Tibial artery (tissue), 4 donors: ENCODE measurements at regions not wholly inside any gene's neighbourhood (a gene's known extent, or its start where the extent isn't known, plus 50 kb on each side); places are given as distances from the start of the nearest gene placed in this dataset.
"Not testable (repeated sequence)": the region's sequence is repeated elsewhere in the genome, so short reads cannot be mapped to it uniquely, and the experiment has no call there.

Experiments
- DNase-seq, 2 donors: peaks; one replicate each; pipeline ENCODE4 v3.0.0-alpha.2; 2019
- H3K27ac ChIP-seq, 2 donors: fragments of 200-600 bp; sonication (generic) in 1 of 2; 1 replicate in 1 of 2; 2 replicates in 1 of 2; pipeline ENCODE4 v1.5.1; 2018 to 2019; ENCODE audit warnings: mild to moderate bottlenecking in 1 of 2
- H3K27me3 ChIP-seq, 2 donors: fragments of 200-600 bp; sonication (generic) in 1 of 2; one replicate each; pipeline versions ENCODE4 v1.5.1 to v1.6.0; 2016 to 2019
- H3K36me3 ChIP-seq, 3 donors: fragments of 200-600 bp; sonication (generic) in 2 of 3; one replicate each; pipeline ENCODE4 v1.5.1; 2016 to 2019; ENCODE audit warnings: mild to moderate bottlenecking in 2 of 3
- H3K4me1 ChIP-seq, 4 donors: fragments of 200-600 bp; sonication (generic) in 2 of 4; 1 replicate in 3 of 4; 2 replicates in 1 of 4; pipeline ENCODE4 v1.5.1; 2016 to 2019
- H3K4me3 ChIP-seq, 2 donors: fragments of 200-600 bp; sonication (generic) in 1 of 2; 1 replicate in 1 of 2; 2 replicates in 1 of 2; pipeline ENCODE4 v1.5.1; 2018 to 2019; ENCODE audit warnings: mild to moderate bottlenecking in 2 of 2
- H3K9me3 ChIP-seq, 3 donors: fragments of 200-600 bp; sonication (generic) in 1 of 3; one replicate each; pipeline ENCODE4 v1.5.1; 2016 to 2019
- intact Hi-C: fragments of 100-400 bp; cut with DNase I; formaldehyde crosslinking; loops from one replicate; pipeline ENCODE4 v1.15.0; 2023; ENCODE audit warnings: low total_unique reads
- TF ChIP-seq, protein P1 (sequence below), 2 experiments: fragments of 200-600 bp in 1 of 2; fragments of 450-650 bp in 1 of 2; IDR thresholded peaks; one replicate each; pipeline ENCODE4 v1.5.1; 2017 to 2019; ENCODE audit warnings: antibody characterized with exemption in 2 of 2, mild to moderate bottlenecking in 1 of 2, moderate library complexity in 1 of 2

- Histone ChIP-seq H3K27me3 (peaks cover 0 to 3% of the 10 kb centered on the region in 2 donors), H3K9me3 (no peaks in the 10 kb centered on the region), H3K36me3 (no peaks in the 10 kb centered on the region), H3K4me1 (no peaks in the 10 kb centered on the region), H3K27ac (no peak overlapping the region), H3K4me3 (no peak overlapping the region)
- TF ChIP-seq, protein P1, sequence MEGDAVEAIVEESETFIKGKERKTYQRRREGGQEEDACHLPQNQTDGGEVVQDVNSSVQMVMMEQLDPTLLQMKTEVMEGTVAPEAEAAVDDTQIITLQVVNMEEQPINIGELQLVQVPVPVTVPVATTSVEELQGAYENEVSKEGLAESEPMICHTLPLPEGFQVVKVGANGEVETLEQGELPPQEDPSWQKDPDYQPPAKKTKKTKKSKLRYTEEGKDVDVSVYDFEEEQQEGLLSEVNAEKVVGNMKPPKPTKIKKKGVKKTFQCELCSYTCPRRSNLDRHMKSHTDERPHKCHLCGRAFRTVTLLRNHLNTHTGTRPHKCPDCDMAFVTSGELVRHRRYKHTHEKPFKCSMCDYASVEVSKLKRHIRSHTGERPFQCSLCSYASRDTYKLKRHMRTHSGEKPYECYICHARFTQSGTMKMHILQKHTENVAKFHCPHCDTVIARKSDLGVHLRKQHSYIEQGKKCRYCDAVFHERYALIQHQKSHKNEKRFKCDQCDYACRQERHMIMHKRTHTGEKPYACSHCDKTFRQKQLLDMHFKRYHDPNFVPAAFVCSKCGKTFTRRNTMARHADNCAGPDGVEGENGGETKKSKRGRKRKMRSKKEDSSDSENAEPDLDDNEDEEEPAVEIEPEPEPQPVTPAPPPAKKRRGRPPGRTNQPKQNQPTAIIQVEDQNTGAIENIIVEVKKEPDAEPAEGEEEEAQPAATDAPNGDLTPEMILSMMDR (IDR thresholded peaks at IDR 0.05), result no peak
- no peak for DNase-seq
- intact Hi-C loops, result no loop called here
Measured at GRCh38 chr9:22189471-22189870, 180.4 kb upstream of the CDKN2B start.

DNA sequence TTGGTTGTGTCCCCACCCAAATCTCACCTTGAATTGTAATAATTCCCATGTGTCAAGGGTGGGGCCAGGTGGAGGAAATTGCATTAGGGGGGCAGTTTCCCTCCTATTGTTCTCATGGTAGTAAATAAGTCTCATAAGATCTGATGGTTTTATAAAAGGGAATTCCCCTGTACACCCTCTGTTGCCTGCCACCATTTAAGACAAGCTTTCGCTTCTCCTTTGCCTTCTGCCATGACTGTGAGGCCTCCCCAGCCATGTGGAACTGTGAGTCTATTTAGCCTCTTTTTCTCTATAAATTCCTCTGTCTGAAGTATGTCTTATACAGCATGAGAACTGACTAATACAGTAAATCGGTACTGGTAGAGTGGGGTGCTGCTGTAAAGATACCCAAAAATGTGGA, 187.9 kb upstream of the CDKN2B start:
- H3K27me3 ChIP-seq, H3K4me1 ChIP-seq, DNase-seq, H3K27ac ChIP-seq, H3K9me3 ChIP-seq, H3K36me3 ChIP-seq, intact Hi-C loops, H3K4me3 ChIP-seq: not testable (repeated sequence)

DNA sequence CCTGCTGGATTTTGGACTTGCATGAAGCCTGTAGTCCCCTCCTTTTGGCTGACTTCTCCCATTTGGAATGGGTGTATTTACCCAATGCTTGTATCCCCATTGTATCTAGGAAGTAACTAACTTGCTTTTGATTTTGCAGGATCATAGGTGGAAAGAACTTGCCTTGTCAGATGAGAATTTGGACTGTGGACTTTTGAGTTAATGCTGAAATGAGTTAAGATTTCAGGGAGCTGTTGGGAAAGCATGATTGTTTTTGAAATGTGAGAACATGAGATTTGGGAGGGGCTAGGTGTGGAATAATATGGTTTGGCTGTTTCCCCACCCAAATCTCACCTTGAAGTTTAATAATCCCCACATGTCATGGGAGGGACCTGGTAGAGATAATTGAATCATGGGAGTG, 189.6 kb upstream of the CDKN2B start:
- intact Hi-C loops, result no loop called here
- Histone ChIP-seq H3K9me3 (no peaks in the 10 kb centered on the region), H3K4me1 (no peaks in the 10 kb centered on the region), H3K27ac (no peak overlapping the region), H3K4me3 (no peak overlapping the region), H3K27me3 (no peaks in the 10 kb centered on the region), H3K36me3 (no peaks in the 10 kb centered on the region)
- no peak for DNase-seq
- TF ChIP-seq, protein P1 (IDR thresholded peaks at IDR 0.05), result no peak

DNA sequence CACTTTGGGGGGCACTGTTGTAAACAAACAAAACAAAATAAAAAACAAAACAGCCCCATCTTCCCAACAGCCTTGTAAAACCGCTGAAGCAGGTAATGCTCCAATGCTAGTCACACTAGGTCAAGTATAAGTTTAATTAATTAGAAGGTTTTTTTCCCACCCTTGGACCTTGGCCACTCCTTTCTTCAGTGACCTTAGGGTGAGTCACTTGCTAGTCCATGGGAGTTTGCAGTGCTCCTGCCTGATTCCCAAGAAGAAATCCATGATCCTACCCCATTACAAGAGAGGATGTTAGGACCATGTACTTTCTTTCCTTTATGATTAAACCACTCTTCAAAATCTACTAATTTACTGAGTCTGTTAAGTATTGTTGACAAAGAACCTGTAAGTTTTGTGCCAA, 192.2 kb upstream of the CDKN2B start:
- Histone ChIP-seq H3K36me3 (no peaks in the 10 kb centered on the region), H3K4me3 (no peak overlapping the region), H3K9me3 (no peaks in the 10 kb centered on the region), H3K27ac (no peak overlapping the region), H3K4me1 (no peaks in the 10 kb centered on the region), H3K27me3 (no peaks in the 10 kb centered on the region)
- DNase-seq, result no peak
- TF ChIP-seq, protein P1 (IDR thresholded peaks at IDR 0.05), result no peak
- intact Hi-C loops, result no loop called here

DNA sequence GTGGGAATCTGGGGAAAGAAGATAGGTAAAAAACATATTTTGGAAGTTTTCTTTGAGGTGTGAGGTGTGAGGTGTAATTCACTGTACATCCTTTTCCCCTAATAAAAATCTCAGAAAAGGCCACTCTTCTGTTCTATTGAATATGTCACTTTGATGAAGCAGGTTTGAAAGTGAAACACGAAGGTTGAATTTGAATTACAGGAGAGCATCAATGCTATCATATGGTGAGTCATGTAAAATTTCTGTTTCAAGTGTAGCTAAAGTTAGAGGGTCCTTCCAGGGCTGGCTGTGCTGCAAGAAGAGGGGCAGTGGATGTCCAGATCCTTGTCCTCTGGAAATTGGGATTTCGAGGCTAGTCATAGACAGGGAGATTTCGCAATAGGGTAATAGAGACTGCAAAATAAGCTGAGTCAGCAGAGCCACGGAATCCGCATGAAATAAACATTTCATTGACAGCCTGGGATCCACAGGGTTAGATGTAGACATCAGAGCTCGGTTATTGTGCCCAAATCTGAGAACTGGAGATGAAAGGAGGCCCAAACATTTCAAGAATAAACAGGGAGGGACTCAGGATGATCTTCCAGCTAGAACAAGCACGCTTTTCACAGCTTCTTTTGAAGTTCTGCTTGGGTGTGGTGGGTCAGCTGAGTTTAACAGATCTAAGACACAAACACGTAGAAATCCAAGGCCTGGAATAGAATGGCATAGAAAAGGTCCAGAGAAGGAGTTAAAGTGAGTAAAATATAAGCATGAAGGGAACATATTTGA, 194.4 kb upstream of the CDKN2B start:
- Histone ChIP-seq H3K4me3 (no peak overlapping the region), H3K36me3 (no peaks in the 10 kb centered on the region), H3K9me3 (no peaks in the 10 kb centered on the region), H3K27ac (no peak overlapping the region), H3K27me3 (no peaks in the 10 kb centered on the region), H3K4me1 (no peaks in the 10 kb centered on the region)
- intact Hi-C loops, result no loop called here
- TF ChIP-seq, protein P1 (IDR thresholded peaks at IDR 0.05), result no peak
- DNase-seq, result no peak

DNA sequence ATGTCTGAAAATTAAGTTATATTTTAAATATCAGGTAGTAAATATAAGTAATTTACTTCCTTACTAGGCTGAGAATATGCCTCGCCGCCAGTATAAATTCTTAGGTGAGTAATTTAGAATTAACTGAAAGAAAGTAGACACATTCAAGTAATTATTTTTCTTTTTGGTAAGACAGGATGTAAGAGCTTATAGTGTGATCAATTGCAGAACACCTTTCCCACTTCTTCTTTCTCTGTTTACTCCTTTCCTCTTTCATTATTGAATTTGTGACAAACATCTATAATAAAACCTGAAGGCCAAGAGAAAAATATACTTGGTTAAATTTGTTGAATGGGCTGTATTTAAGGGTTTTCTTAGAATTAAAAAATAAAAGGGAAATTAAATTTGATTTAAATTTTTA, 195.1 kb upstream of the CDKN2B start:
- TF ChIP-seq, protein P1 (IDR thresholded peaks at IDR 0.05), result no peak
- intact Hi-C loops, result no loop called here
- H3K4me1 ChIP-seq, result peaks cover 0 to 4% (median 0%) of the 10 kb centered on the region in 4 donors

More for the DNA sequence above, 195.1 kb upstream of the CDKN2B start:
- DNase-seq, result no peak
- H3K36me3 ChIP-seq, result no peaks in the 10 kb centered on the region
- no peaks in the 10 kb centered on the region for H3K27me3 ChIP-seq
- no peaks in the 10 kb centered on the region for H3K9me3 ChIP-seq
- no peak overlapping the region for H3K4me3 ChIP-seq
- no peak overlapping the region for H3K27ac ChIP-seq
